ENCODE measurements at regions not wholly inside any gene's neighbourhood (a gene's known extent, or its start where the extent isn't known, plus 50 kb on each side); places are given as distances from the start of the nearest gene placed in this dataset.
"Not testable (repeated sequence)": the region's sequence is repeated elsewhere in the genome, so short reads cannot be mapped to it uniquely, and the experiment has no call there.

GRCh38 chr7:54904130-54904529 lies 114.7 kb upstream of the EGFR start:
- no peak for DNase-seq

GRCh38 chr7:54904986-54905385 lies 113.8 kb upstream of the EGFR start:
- DNase-seq, result no peak

- DNase-seq, result no peak
Measured at GRCh38 chr7:54906963-54907362, 111.9 kb upstream of the EGFR start.

- no peak for DNase-seq
Measured at GRCh38 chr7:54907981-54908380, 110.8 kb upstream of the EGFR start.

GRCh38 chr7:54908760-54909438 lies 109.9 kb upstream of the EGFR start:
- no peak for DNase-seq

- DNase-seq, result no peak
Measured at GRCh38 chr7:54915870-54916598, 102.8 kb upstream of the EGFR start.

GRCh38 chr7:54917613-54918391 lies 101.0 kb upstream of the EGFR start:
- no peak for DNase-seq

- DNase-seq, result no peak
Measured at GRCh38 chr7:54921116-54921515, 97.7 kb upstream of the EGFR start.

- DNase-seq, result no peak
Measured at GRCh38 chr7:54931532-54931931, 87.3 kb upstream of the EGFR start.

- peak; percentile 93 for DNase-seq
Measured at GRCh38 chr7:54932818-54933543, 85.8 kb upstream of the EGFR start.

- no peak for DNase-seq
Measured at GRCh38 chr7:54933643-54934042, 85.2 kb upstream of the EGFR start.

GRCh38 chr7:54940748-54941147 lies 78.1 kb upstream of the EGFR start:
- no peak for DNase-seq

- DNase-seq, result no peak
Measured at GRCh38 chr7:54944179-54944578, 74.6 kb upstream of the EGFR start.

GRCh38 chr7:54946271-54946670 lies 72.5 kb upstream of the EGFR start:
- DNase-seq, result no peak

GRCh38 chr7:54946764-54947163 lies 72.1 kb upstream of the EGFR start:
- no peak for DNase-seq

- no peak for DNase-seq
Measured at GRCh38 chr7:54947266-54947665, 71.6 kb upstream of the EGFR start.

GRCh38 chr7:54949514-54949913 lies 69.3 kb upstream of the EGFR start:
- not testable (repeated sequence) for DNase-seq

GRCh38 chr7:54955296-54955695 lies 63.5 kb upstream of the EGFR start:
- no peak for DNase-seq

GRCh38 chr7:54955696-54956420 lies 63.0 kb upstream of the EGFR start:
- DNase-seq, result no peak

GRCh38 chr7:54956865-54957264 lies 62.0 kb upstream of the EGFR start:
- no peak for DNase-seq

- no peak for DNase-seq
Measured at GRCh38 chr7:54960517-54960916, 58.3 kb upstream of the EGFR start.

- DNase-seq, result peak; percentile 37
Measured at GRCh38 chr7:54961391-54961790, 57.4 kb upstream of the EGFR start.

GRCh38 chr7:54963155-54963554 lies 55.7 kb upstream of the EGFR start:
- DNase-seq, result no peak
